ENCODE measurements at regions not wholly inside any gene's neighbourhood (a gene's known extent, or its start where the extent isn't known, plus 50 kb on each side); places are given as distances from the start of the nearest gene placed in this dataset.

GRCh38 chr17:72240333-72240732, 119.5 kb downstream of the SOX9 start:
- DNase-seq (ENCODE audit: extremely low spot score, unreplicated experiment) = no peak
- Mint-ChIP-seq H3K4me1 (ENCODE audit: unreplicated experiment) (peaks cover 2% of the 10 kb centered on the region), H3K27ac (ENCODE audit: unreplicated experiment) (no peak overlapping the region), H3K4me3 (ENCODE audit: unreplicated experiment) (no peak overlapping the region), H3K36me3 (ENCODE audit: unreplicated experiment) (no peaks in the 10 kb centered on the region), H3K9me3 (ENCODE audit: unreplicated experiment) (peaks cover 18% of the 10 kb centered on the region), H3K27me3 (ENCODE audit: unreplicated experiment) (peaks cover 14% of the 10 kb centered on the region)
- no peak for TF ChIP-seq CTCF (IDR thresholded peaks at IDR 0.05)

GRCh38 chr17:72244494-72244893, 123.7 kb downstream of the SOX9 start:
- no peak for TF ChIP-seq CTCF (IDR thresholded peaks at IDR 0.05)
- Mint-ChIP-seq H3K27ac (ENCODE audit: unreplicated experiment) (no peak overlapping the region), H3K4me1 (ENCODE audit: unreplicated experiment) (peaks cover 2% of the 10 kb centered on the region), H3K36me3 (ENCODE audit: unreplicated experiment) (no peaks in the 10 kb centered on the region), H3K9me3 (ENCODE audit: unreplicated experiment) (peaks cover 18% of the 10 kb centered on the region), H3K4me3 (ENCODE audit: unreplicated experiment) (no peak overlapping the region), H3K27me3 (ENCODE audit: unreplicated experiment) (peaks cover 10% of the 10 kb centered on the region)
- DNase-seq (ENCODE audit: extremely low spot score, unreplicated experiment) = no peak

GRCh38 chr17:72244956-72245355, 124.1 kb downstream of the SOX9 start:
- Mint-ChIP-seq H3K4me1 (ENCODE audit: unreplicated experiment) (peaks cover 2% of the 10 kb centered on the region), H3K9me3 (ENCODE audit: unreplicated experiment) (peaks cover 18% of the 10 kb centered on the region), H3K27me3 (ENCODE audit: unreplicated experiment) (peaks cover 8% of the 10 kb centered on the region), H3K4me3 (ENCODE audit: unreplicated experiment) (no peak overlapping the region), H3K27ac (ENCODE audit: unreplicated experiment) (no peak overlapping the region), H3K36me3 (ENCODE audit: unreplicated experiment) (no peaks in the 10 kb centered on the region)
- no peak for TF ChIP-seq CTCF (IDR thresholded peaks at IDR 0.05)
- no peak for DNase-seq (ENCODE audit: extremely low spot score, unreplicated experiment)

- DNase-seq (ENCODE audit: extremely low spot score, unreplicated experiment) = no peak
- Mint-ChIP-seq H3K4me1 (ENCODE audit: unreplicated experiment) (peaks cover under 1% of the 10 kb centered on the region), H3K36me3 (ENCODE audit: unreplicated experiment) (no peaks in the 10 kb centered on the region), H3K27ac (ENCODE audit: unreplicated experiment) (no peak overlapping the region), H3K27me3 (ENCODE audit: unreplicated experiment) (peaks cover 27% of the 10 kb centered on the region), H3K4me3 (ENCODE audit: unreplicated experiment) (no peak overlapping the region), H3K9me3 (ENCODE audit: unreplicated experiment) (peaks cover 10% of the 10 kb centered on the region)
- no peak for TF ChIP-seq CTCF (IDR thresholded peaks at IDR 0.05)
These were observed 128.6 kb downstream of the SOX9 start for GRCh38 chr17:72249441-72249840.

- Mint-ChIP-seq H3K27me3 (ENCODE audit: unreplicated experiment) (peaks cover 31% of the 10 kb centered on the region), H3K27ac (ENCODE audit: unreplicated experiment) (no peak overlapping the region), H3K4me1 (ENCODE audit: unreplicated experiment) (no peaks in the 10 kb centered on the region), H3K36me3 (ENCODE audit: unreplicated experiment) (no peaks in the 10 kb centered on the region), H3K4me3 (ENCODE audit: unreplicated experiment) (no peak overlapping the region), H3K9me3 (ENCODE audit: unreplicated experiment) (peaks cover 6% of the 10 kb centered on the region)
- no peak for TF ChIP-seq CTCF (IDR thresholded peaks at IDR 0.05)
- DNase-seq (ENCODE audit: extremely low spot score, unreplicated experiment) = no peak
These were observed 129.4 kb downstream of the SOX9 start for GRCh38 chr17:72250206-72250605.
